Liver (tissue), 3 donors: ENCODE measurements at regions not wholly inside any gene's neighbourhood (a gene's known extent, or its start where the extent isn't known, plus 50 kb on each side); places are given as distances from the start of the nearest gene placed in this dataset.

ENCODE experiments used
- FOXA1 ChIP-seq: IDR thresholded peaks from 2 replicates; pipeline ENCODE4 v1.6.1; 2016; ENCODE audit warnings: antibody characterized with exemption
- JUND ChIP-seq, 2 donors: IDR thresholded peaks; 2 replicates each; pipeline ENCODE4 v1.6.1; 2016; ENCODE audit warnings: antibody characterized with exemption in 2 of 2
- MAX ChIP-seq: IDR thresholded peaks from 2 replicates; pipeline ENCODE4 v1.6.1; 2016; ENCODE audit warnings: antibody characterized with exemption
- TAF1 ChIP-seq: conservative IDR thresholded peaks from 2 replicates; pipeline ENCODE4 v1.6.1; 2016; ENCODE audit warnings: antibody characterized with exemption, mild to moderate bottlenecking
- TF ChIP-seq, protein P1 (sequence below): fragments of 150-350 bp; IDR thresholded peaks from 2 replicates; pipeline ENCODE4 v1.5.1; 2017; ENCODE audit warnings: improper control_type of control experiment, low read depth, low read length; ENCODE audit not compliant: missing input control
- TF ChIP-seq, protein P2 (sequence below): IDR thresholded peaks from 2 replicates; pipeline ENCODE4 v1.6.1; 2016; ENCODE audit warnings: antibody characterized with exemption
- donor health status: healthy.
- donor health status: healthy.

GRCh38 chr2:65922030-65922429 is 489.6 kb upstream of the SPRED2 start:
- TF ChIP-seq, protein P1, sequence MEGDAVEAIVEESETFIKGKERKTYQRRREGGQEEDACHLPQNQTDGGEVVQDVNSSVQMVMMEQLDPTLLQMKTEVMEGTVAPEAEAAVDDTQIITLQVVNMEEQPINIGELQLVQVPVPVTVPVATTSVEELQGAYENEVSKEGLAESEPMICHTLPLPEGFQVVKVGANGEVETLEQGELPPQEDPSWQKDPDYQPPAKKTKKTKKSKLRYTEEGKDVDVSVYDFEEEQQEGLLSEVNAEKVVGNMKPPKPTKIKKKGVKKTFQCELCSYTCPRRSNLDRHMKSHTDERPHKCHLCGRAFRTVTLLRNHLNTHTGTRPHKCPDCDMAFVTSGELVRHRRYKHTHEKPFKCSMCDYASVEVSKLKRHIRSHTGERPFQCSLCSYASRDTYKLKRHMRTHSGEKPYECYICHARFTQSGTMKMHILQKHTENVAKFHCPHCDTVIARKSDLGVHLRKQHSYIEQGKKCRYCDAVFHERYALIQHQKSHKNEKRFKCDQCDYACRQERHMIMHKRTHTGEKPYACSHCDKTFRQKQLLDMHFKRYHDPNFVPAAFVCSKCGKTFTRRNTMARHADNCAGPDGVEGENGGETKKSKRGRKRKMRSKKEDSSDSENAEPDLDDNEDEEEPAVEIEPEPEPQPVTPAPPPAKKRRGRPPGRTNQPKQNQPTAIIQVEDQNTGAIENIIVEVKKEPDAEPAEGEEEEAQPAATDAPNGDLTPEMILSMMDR, result no peak
- TF ChIP-seq TAF1, result no peak
- TF ChIP-seq MAX, result no peak
- TF ChIP-seq FOXA1, result no peak
- TF ChIP-seq, protein P2, sequence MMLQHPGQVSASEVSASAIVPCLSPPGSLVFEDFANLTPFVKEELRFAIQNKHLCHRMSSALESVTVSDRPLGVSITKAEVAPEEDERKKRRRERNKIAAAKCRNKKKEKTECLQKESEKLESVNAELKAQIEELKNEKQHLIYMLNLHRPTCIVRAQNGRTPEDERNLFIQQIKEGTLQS, result no peak
- TF ChIP-seq JUND (IDR thresholded peaks at IDR 0.05), result no peak
